ENCODE measurements at regions not wholly inside any gene's neighbourhood (a gene's known extent, or its start where the extent isn't known, plus 50 kb on each side); places are given as distances from the start of the nearest gene placed in this dataset.
"Not testable (repeated sequence)": the region's sequence is repeated elsewhere in the genome, so short reads cannot be mapped to it uniquely, and the experiment has no call there.

DNA sequence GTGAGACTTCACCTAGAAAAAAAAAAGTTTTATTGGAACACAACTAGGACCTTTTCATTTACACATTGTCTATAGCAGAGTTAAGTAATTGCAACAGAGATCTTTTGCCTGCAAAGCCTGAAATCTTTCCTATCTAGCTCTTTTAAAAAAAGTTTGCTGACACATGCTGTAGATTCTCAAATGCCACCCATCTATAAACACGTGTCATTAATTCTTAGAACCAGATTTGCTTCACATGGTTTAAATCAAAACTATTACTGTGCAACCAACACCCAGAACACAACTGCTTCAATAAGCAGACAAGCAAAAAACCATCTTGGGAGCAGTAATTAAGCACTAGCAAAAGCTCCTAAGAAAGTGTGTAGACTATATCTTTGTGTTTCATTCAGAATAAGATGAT, 55.0 kb downstream of the OXSM start:
- peaks cover 6% of the 10 kb centered on the region for H3K4me1 Mint-ChIP-seq
- H3K4me3 Mint-ChIP-seq, result no peak overlapping the region
- no peaks in the 10 kb centered on the region for H3K27me3 Mint-ChIP-seq
- ATAC-seq (no peak), DNase-seq (no peak)
- H3K27ac Mint-ChIP-seq, result no peak overlapping the region
- H3K9me3 Mint-ChIP-seq, result no peaks in the 10 kb centered on the region

DNA sequence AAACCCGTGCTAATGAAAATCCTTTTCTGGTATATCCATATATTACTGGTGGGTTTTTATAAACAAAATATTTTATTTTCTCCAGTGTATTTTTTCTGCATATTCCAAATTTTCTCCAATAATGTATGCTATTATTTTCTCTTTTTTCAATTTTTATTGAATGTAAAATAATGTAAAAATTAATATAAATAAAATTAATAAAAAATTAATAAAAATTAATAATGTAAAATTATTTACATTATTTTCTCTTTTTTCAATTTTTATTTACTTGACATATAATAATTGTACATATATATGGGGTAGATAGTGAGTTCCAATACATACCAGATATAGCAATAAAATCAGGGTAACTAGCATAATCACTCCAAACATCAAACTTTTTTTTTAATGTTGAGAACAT, 56.4 kb downstream of the OXSM start:
- ATAC-seq (no peak), DNase-seq (no peak)

GRCh38 chr3:25849091-25849490, 59.2 kb downstream of the OXSM start:
- no peak overlapping the region for H3K27ac Mint-ChIP-seq

More for the DNA sequence above, 56.4 kb downstream of the OXSM start:
- Mint-ChIP-seq H3K4me3 (no peak overlapping the region), H3K9me3 (no peaks in the 10 kb centered on the region), H3K27me3 (no peaks in the 10 kb centered on the region), H3K4me1 (peaks cover 11% of the 10 kb centered on the region), H3K27ac (no peak overlapping the region)

DNA sequence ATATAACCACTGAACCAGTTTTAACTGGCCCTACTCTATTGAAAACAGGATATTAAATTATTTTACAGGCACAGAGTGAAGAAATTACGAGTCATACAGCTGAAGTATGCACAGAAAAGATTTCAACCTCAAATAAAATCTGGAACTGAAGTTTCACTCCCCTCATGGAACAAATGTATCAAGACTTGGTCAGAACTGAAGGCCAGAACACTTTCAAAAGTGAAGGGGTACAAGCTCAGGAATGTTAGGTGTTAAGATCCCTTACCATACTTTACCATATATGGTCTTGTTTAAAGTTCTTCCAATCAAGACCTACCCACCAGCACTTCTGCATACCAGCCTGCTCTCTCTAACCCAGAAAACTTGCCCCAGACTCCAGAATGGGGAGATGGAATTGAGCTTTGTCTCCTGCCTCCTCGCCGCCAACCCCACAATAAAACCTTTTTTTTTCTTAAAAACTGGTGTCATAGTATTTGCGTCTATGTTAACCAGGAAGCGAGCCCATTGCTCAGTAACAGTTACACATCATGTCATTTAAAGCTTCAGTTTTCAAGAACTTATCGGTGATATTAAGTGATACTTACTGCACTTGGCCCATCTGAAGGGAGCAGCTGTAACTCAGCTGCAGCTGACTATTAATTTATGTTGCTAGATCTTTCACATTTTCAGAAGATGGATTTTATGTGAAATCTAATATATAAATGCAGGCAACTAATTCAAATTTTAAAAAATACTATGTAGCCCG, 59.9 kb downstream of the OXSM start:
- DNase-seq (no peak), ATAC-seq (peak; percentile 48)
- Mint-ChIP-seq H3K27ac (no peak overlapping the region), H3K27me3 (no peaks in the 10 kb centered on the region), H3K4me3 (no peak overlapping the region), H3K4me1 (peaks cover 18% of the 10 kb centered on the region), H3K9me3 (no peaks in the 10 kb centered on the region)

More at GRCh38 chr3:25849091-25849490, 59.2 kb downstream of the OXSM start:
- Mint-ChIP-seq H3K27me3 (no peaks in the 10 kb centered on the region), H3K4me1 (peaks cover 11% of the 10 kb centered on the region), H3K9me3 (no peaks in the 10 kb centered on the region), H3K4me3 (no peak overlapping the region)
- DNase-seq (no peak), ATAC-seq (no peak)

DNA sequence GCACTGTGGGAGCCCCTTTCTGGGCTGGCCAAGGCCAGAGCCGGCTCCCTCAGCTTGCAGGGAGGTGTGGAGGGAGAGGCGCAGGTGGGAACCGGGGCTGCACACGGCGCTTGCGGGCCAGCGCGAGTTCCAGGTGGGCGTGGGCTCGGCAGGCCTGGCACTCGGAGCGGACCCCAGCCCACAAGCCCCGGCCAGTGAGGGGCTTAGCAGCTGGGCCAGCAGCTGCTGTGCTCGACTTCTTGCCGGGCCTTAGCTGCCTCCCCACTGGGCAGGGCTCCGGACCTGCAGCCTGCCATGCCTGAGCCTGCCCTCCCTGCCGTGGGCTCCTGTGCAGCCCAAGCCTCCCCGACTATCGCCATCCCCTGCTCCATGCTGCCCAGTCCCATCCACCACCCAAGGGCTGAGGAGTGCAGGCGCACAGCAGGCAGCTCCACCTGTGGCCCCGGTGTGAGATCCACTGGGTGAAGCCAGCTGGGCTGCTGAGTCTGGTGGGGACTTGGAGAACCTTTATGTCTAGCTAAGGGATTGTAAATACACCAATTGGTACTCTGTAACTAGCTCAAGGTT, 61.9 kb downstream of the OXSM start:
- not testable (repeated sequence) for H3K4me3 Mint-ChIP-seq, H3K27ac Mint-ChIP-seq, DNase-seq, H3K9me3 Mint-ChIP-seq, ATAC-seq, H3K27me3 Mint-ChIP-seq
- peaks cover 26% of the 10 kb centered on the region for H3K4me1 Mint-ChIP-seq

DNA sequence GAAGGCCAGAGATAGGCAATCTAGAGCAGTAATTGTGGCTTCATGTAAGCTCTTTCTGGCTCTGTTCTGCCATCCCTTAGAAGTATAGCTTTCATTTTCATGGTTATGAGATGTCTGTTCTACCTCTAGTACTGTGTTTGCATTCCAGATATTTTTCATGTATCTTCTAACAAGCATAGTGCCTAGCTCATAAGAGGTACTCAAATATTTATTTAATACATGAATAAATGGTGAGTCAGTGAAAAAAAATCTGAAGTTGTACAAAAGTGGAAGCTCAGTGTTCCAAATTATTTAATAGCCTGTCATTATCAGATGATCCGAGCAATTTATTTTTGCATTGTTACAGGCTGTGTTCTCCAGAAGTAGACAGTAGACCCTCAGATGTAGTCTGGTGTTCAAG, 64.3 kb downstream of the OXSM start:
- ATAC-seq (no peak), DNase-seq (no peak)
- no peak overlapping the region for H3K27ac Mint-ChIP-seq
- no peaks in the 10 kb centered on the region for H3K27me3 Mint-ChIP-seq
- H3K4me1 Mint-ChIP-seq, result peaks cover 26% of the 10 kb centered on the region
- H3K4me3 Mint-ChIP-seq, result no peak overlapping the region
- no peaks in the 10 kb centered on the region for H3K9me3 Mint-ChIP-seq

DNA sequence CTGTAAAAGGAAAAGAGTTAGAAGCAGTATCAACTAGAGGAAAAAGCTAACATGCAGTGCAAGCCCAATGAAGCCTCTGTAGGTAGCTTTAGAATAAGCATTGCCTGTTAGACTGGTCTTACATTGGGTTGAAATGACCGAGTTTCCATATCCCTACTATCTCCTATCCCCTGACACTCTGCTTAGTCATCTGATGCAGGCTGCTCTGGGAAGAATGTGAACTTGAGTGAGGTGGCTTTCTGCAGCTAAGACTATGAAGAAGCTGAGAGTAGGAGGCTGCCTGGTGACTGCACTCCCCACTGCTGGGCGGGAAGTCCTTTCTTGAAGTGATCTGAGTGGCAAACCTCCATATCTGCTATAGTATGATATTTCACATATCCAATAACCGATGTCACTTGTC, 64.7 kb downstream of the OXSM start:
- Mint-ChIP-seq H3K27ac (no peak overlapping the region), H3K4me1 (peaks cover 22% of the 10 kb centered on the region), H3K4me3 (no peak overlapping the region), H3K9me3 (peaks cover 0 to 1% of the 10 kb centered on the region in 2 donors), H3K27me3 (no peaks in the 10 kb centered on the region)
- DNase-seq (no peak), ATAC-seq (peak; percentile 42)

GRCh38 chr3:25855266-25855784, 65.4 kb downstream of the OXSM start:
- no peak overlapping the region for H3K27ac Mint-ChIP-seq
- DNase-seq, result no peak
- H3K4me3 Mint-ChIP-seq, result no peak overlapping the region
- peaks cover 15% of the 10 kb centered on the region for H3K4me1 Mint-ChIP-seq
- no peaks in the 10 kb centered on the region for H3K27me3 Mint-ChIP-seq
- H3K9me3 Mint-ChIP-seq, result peaks cover 0 to 8% of the 10 kb centered on the region in 2 donors
- ATAC-seq, result no peak

DNA sequence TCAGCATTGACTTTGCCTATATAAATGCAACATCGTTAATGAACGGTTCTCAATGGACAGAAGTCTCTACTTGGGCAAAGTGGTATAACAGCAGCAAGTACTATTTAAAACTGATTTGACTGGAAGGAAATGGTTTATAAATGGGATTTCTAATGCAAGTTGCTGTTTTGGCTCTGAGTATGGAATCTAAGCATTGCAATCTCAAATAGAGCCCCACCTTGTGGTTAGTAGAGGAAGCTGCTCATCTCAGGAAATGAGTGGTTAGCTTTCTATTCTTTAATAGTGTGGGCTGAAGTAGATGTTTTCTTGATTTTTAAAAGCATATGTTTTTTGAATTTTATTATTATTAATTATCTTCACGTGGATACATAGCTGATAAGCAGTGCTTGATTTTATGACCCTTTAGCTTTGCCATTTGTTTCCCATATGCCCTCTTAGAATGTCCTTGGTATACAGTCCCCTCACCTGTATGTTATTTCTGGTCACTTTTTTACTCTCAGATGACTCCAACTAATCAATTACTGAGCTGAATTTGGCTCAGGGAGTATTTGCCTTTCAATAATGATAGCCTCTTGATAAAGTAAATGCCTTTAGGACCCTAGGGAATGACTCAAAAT, 67.1 kb downstream of the OXSM start:
- DNase-seq, result no peak
- ATAC-seq, result peak; percentile 75
- Mint-ChIP-seq H3K27ac (no peak overlapping the region), H3K4me1 (peaks cover 14% of the 10 kb centered on the region), H3K27me3 (no peaks in the 10 kb centered on the region), H3K9me3 (peaks cover 0 to 12% of the 10 kb centered on the region in 2 donors), H3K4me3 (no peak overlapping the region)

- Mint-ChIP-seq H3K27ac (no peak overlapping the region), H3K4me3 (no peak overlapping the region), H3K9me3 (peaks cover 0 to 12% of the 10 kb centered on the region in 2 donors), H3K27me3 (no peaks in the 10 kb centered on the region), H3K4me1 (no peaks in the 10 kb centered on the region)
- ATAC-seq (no peak), DNase-seq (no peak)
Observed at GRCh38 chr3:25861566-25861965, 71.7 kb downstream of the OXSM start.

DNA sequence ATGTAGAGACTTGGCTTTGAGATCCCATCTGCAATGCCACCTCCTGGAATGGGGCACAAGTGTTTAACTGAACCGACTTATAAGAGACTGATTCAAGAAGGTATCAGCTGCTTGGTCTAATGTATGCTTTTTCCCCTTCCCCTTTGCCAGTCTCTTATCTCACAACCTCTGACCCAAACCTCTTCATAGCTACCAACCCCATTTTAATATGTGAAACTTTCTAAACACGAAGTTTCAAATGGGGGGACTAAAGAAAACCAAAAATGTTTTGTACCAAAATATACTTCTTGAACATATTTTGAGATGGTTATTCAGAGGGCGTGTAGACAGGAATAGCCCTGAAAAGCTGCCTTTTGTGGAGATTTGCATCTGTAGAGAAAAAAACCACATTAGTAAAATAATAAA, 73.1 kb downstream of the OXSM start:
- H3K4me1 Mint-ChIP-seq, result no peaks in the 10 kb centered on the region
- no peak for ATAC-seq
- H3K9me3 Mint-ChIP-seq, result peaks cover 0 to 12% of the 10 kb centered on the region in 2 donors
- no peak overlapping the region for H3K4me3 Mint-ChIP-seq
- no peaks in the 10 kb centered on the region for H3K27me3 Mint-ChIP-seq
- H3K27ac Mint-ChIP-seq, result no peak overlapping the region
- no peak for DNase-seq

DNA sequence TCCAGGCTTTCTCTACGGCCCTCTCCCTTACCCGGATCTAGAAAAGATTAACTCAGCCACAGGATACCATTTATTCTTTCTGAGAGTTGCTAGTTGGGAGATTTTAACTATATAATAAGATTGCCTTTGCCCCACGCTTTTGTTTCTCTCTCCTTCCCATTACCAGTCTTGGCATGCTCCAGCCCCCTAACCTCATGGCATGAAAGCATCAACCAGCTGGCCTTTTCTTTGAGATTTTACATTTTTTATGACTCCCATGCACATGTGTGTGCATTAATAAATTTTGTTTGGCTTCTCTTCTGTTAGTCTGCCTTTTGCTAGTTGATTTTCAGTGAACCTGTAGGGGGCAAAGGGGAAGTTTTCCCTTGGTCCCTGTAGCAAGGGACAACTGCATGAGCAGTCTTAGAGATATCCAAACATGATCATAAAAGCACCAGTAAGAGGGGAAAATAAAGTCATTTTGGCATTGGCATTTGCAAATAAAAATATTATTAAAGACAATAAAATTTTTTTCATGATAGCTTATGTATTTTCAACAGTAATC, 73.6 kb downstream of the OXSM start:
- no peaks in the 10 kb centered on the region for H3K27me3 Mint-ChIP-seq
- no peak overlapping the region for H3K27ac Mint-ChIP-seq
- H3K4me3 Mint-ChIP-seq, result no peak overlapping the region
- DNase-seq, result no peak
- ATAC-seq, result no peak
- no peaks in the 10 kb centered on the region for H3K4me1 Mint-ChIP-seq
- H3K9me3 Mint-ChIP-seq, result peaks cover 0 to 12% of the 10 kb centered on the region in 2 donors

- DNase-seq, result no peak
- Mint-ChIP-seq H3K27me3 (peaks cover 12% of the 10 kb centered on the region), H3K4me3 (no peak overlapping the region), H3K9me3 (peaks cover 8 to 9% of the 10 kb centered on the region in 2 donors), H3K4me1 (peaks cover 14% of the 10 kb centered on the region), H3K27ac (peak overlapping the region; percentile 87 to 95)
- ATAC-seq, result peak; percentile 89
Observed at GRCh38 chr3:25870452-25870851, 80.6 kb downstream of the OXSM start.

DNA sequence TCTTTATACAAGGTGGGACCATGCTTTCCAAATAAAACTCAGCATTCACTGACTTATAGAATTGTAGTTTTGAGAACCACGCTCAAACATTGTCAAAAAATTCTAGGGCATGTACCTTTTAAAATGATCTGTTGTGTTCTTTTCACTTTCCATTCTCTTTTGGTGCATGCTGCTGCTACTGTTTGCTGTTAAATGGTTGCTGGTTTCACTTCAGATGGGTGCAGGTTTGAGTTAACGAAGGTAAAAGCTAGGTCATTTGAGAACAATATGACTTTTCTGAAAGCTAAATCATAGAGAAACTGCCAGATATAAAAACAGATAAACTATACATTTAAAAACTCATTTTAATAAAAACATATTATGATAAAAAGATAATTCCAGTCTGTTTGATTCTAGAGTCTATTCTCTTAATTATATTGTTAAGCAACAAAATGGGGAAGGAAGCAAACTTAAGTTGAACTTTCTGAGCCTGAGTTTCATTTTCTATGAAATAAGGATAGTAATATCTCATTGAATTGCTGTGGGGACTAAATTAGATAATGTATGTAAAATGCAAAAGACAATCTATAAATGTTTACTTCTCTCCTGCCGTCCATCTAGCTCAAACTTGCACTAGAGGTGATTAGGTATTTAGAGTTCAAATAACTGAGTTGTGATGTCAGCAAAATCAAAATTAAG, 82.4 kb downstream of the OXSM start:
- no peak overlapping the region for H3K27ac Mint-ChIP-seq
- ATAC-seq, result no peak
- H3K27me3 Mint-ChIP-seq, result peaks cover 12% of the 10 kb centered on the region
- H3K9me3 Mint-ChIP-seq, result peaks cover 8 to 9% of the 10 kb centered on the region in 2 donors
- peaks cover 14% of the 10 kb centered on the region for H3K4me1 Mint-ChIP-seq
- H3K4me3 Mint-ChIP-seq, result no peak overlapping the region
- no peak for DNase-seq

DNA sequence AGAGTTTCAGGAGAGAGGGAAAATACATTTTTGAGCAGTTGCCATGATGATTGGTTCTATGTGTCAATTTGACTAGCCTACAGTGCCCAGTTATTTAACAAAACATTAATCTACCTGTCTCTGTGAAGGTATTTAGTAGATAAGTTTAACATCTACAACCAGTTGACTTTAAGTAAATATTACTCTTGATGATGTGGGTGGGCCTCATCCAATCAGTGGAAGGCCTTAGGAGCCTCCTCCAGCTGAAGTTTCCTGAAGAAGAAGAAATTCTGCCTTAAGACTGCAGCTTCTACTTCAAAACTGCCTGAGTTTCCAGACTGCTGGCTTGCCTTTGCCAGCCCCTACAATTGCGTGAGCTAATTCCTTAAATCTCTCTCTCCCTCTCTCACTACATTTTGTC, 93.6 kb downstream of the OXSM start:
- Mint-ChIP-seq H3K27ac (no peak overlapping the region), H3K4me3 (no peak overlapping the region), H3K27me3 (peaks cover 8% of the 10 kb centered on the region), H3K9me3 (no peaks in the 10 kb centered on the region), H3K4me1 (no peaks in the 10 kb centered on the region)
- ATAC-seq, result no peak
- DNase-seq, result no peak

Data from stimulated activated naive CD8-positive, alpha-beta T cell treated with anti-CD3 and anti-CD28 coated beads, Interleukin-15, amount 100 ng/mL, for 72 hours (primary cell).